IMR-90 (cell line): ENCODE measurements at regions not wholly inside any gene's neighbourhood (a gene's known extent, or its start where the extent isn't known, plus 50 kb on each side); places are given as distances from the start of the nearest gene placed in this dataset.

Experiments used
- ATAC-seq: fragments of 200-7000 bp; cut with Tn5 transposase; 2 replicates; pipeline ENCODE4 v1.9.1; 2020; ENCODE audit warnings: low read depth, mild to moderate bottlenecking, moderate library complexity
- BruUV-seq: library from RNA; stranded (reverse); fragments of 400-500 nt; replicated peaks from 2 replicates; lab custom pipeline; 2021; lab: Mats Ljungman, UMichigan
- CTCF ChIA-PET: fragments of 300-600 bp; formaldehyde crosslinking; extraction: SDS; loops from one replicate; lab custom pipeline; 2021; ENCODE audit warnings: antibody characterized with exemption; lab: Yijun Ruan, JAX
- POLR2A ChIA-PET: fragments of 300-600 bp; sonication (Branson Sonifier 250); formaldehyde crosslinking; loops from one replicate; lab custom pipeline; 2022; ENCODE audit warnings: antibody characterized with exemption; ENCODE audit not compliant: unreplicated experiment; lab: Charles Lee
- DNase-seq: peaks from one replicate; pipeline ENCODE4 v3.0.0; 2013
- H2AFZ ChIP-seq: replicated peaks from 2 replicates; pipeline ENCODE3; 2013; ENCODE audit warnings: low read length, mild to moderate bottlenecking; ENCODE audit not compliant: poor library complexity
- H2AK5ac ChIP-seq: 2 replicates; pipeline ENCODE4 v1.6.1; 2013; ENCODE audit warnings: low read depth, low read length, inconsistent platforms
- H2AK9ac ChIP-seq: replicated peaks from 2 replicates; pipeline ENCODE3; 2013; ENCODE audit warnings: mild to moderate bottlenecking, low read depth, low read length, moderate library complexity; ENCODE audit not compliant: poor library complexity
- H2BK120ac ChIP-seq: 2 replicates; pipeline ENCODE4 v1.6.1; 2013; ENCODE audit warnings: low read depth, low read length, inconsistent platforms
- H2BK15ac ChIP-seq: 3 replicates; pipeline ENCODE4 v1.6.1; 2013; ENCODE audit warnings: low read depth, low read length, inconsistent platforms
- H2BK20ac ChIP-seq: 2 replicates; pipeline ENCODE4 v1.6.1; 2013; ENCODE audit warnings: low read depth, mild to moderate bottlenecking, inconsistent platforms, low read length, moderate library complexity
- H2BK5ac ChIP-seq: 2 replicates; pipeline ENCODE4 v1.6.1; 2013; ENCODE audit warnings: mild to moderate bottlenecking, low read depth, low read length, inconsistent platforms; ENCODE audit not compliant: poor library complexity, severe bottlenecking
- H3K14ac ChIP-seq: replicated peaks from 2 replicates; pipeline ENCODE4 v1.6.1; 2013; ENCODE audit warnings: low read depth, low read length, inconsistent platforms
- H3K18ac ChIP-seq: 2 replicates; pipeline ENCODE4 v1.6.1; 2013; ENCODE audit warnings: low read depth, low read length, control low read depth
- H3K23ac ChIP-seq: 2 replicates; pipeline ENCODE4 v1.6.1; 2013; ENCODE audit warnings: low read depth, low read length, inconsistent platforms
- H3K27ac ChIP-seq: 2 replicates; pipeline ENCODE4 v1.5.1; 2013; ENCODE audit warnings: mild to moderate bottlenecking, control low read depth, low read length; ENCODE audit not compliant: insufficient read depth
- H3K27me3 ChIP-seq: 2 replicates; pipeline ENCODE4 v1.6.1; 2013; ENCODE audit warnings: low read length; ENCODE audit not compliant: control insufficient read depth, insufficient read depth
- H3K36me3 ChIP-seq: 2 replicates; pipeline ENCODE4 v1.6.1; 2013; ENCODE audit warnings: low read length, mixed read lengths; ENCODE audit not compliant: control insufficient read depth, insufficient read depth
- H3K4ac ChIP-seq: 2 replicates; pipeline ENCODE4 v1.6.1; 2013; ENCODE audit warnings: low read depth, low read length, inconsistent platforms
- H3K4me1 ChIP-seq: 2 replicates; pipeline ENCODE4 v1.6.1; 2013; ENCODE audit warnings: low read length, mixed read lengths; ENCODE audit not compliant: control insufficient read depth, insufficient read depth
- H3K4me2 ChIP-seq: 2 replicates; pipeline ENCODE4 v1.6.1; 2013; ENCODE audit warnings: low read depth, mild to moderate bottlenecking, control low read depth, low read length, moderate library complexity
- H3K4me3 ChIP-seq: 2 replicates; pipeline ENCODE4 v1.5.1; 2013; ENCODE audit warnings: low read depth, mild to moderate bottlenecking, control low read depth, low read length, moderate library complexity; ENCODE audit not compliant: insufficient read depth
- H3K56ac ChIP-seq: 2 replicates; pipeline ENCODE4 v1.6.1; 2013; ENCODE audit warnings: low read length, inconsistent platforms; ENCODE audit not compliant: insufficient read depth; ENCODE audit errors: extremely low read depth
- H3K79me1 ChIP-seq, 2 experiments: 2 replicates each; pipeline ENCODE4 v1.6.1; 2013; ENCODE audit warnings: low read length in 2 of 2, inconsistent platforms in 1 of 2, low read depth in 1 of 2
- H3K9ac ChIP-seq: 2 replicates; pipeline ENCODE4 v1.6.1; 2013; ENCODE audit warnings: low read depth, low read length, control low read depth
- H3K9me1 ChIP-seq: 2 replicates; pipeline ENCODE4 v1.6.1; 2013; ENCODE audit warnings: low read length, inconsistent platforms; ENCODE audit not compliant: insufficient read depth
- H3K9me3 ChIP-seq: 2 replicates; pipeline ENCODE4 v1.6.1; 2013; ENCODE audit warnings: low read length; ENCODE audit not compliant: control insufficient read depth, insufficient read depth
- H4K20me1 ChIP-seq: 2 replicates; pipeline ENCODE4 v1.6.1; 2013; ENCODE audit warnings: low read length, inconsistent platforms; ENCODE audit not compliant: insufficient read depth
- H4K5ac ChIP-seq: 2 replicates; pipeline ENCODE4 v1.6.1; 2013; ENCODE audit warnings: mild to moderate bottlenecking, low read depth, low read length, control low read depth
- H4K8ac ChIP-seq, 2 experiments: 2 replicates each; pipeline ENCODE4 v1.6.1; 2013; ENCODE audit warnings: low read depth in 2 of 2, low read length in 2 of 2, control low read depth in 1 of 2, inconsistent platforms in 1 of 2
- H4K91ac ChIP-seq: 2 replicates; pipeline ENCODE4 v1.6.1; 2013; ENCODE audit warnings: low read depth, low read length, inconsistent platforms; ENCODE audit not compliant: insufficient read depth
- CEBPB ChIP-seq: IDR thresholded peaks from 2 replicates; pipeline ENCODE4 v1.6.1; 2012; ENCODE audit warnings: low read depth, low read length, improper control_type of control experiment
- CTCF ChIP-seq: conservative IDR thresholded peaks from 2 replicates; pipeline ENCODE4 v1.5.1; 2012; ENCODE audit warnings: mild to moderate bottlenecking, low read depth, low read length, improper control_type of control experiment
- MAFK ChIP-seq: IDR thresholded peaks from 2 replicates; pipeline ENCODE4 v1.6.1; 2012; ENCODE audit warnings: low read depth, low read length, improper control_type of control experiment
- MAZ ChIP-seq: IDR thresholded peaks from 2 replicates; pipeline ENCODE4 v1.6.1; 2012; ENCODE audit warnings: low read depth, mild to moderate bottlenecking, low read length, improper control_type of control experiment, moderate library complexity, borderline replicate concordance
- MXI1 ChIP-seq: IDR thresholded peaks from 2 replicates; pipeline ENCODE4 v1.6.1; 2012; ENCODE audit warnings: low read depth, mild to moderate bottlenecking, low read length, moderate library complexity, borderline replicate concordance
- RAD21 ChIP-seq: IDR thresholded peaks from 2 replicates; pipeline ENCODE4 v1.6.1; 2012; ENCODE audit warnings: low read length, improper control_type of control experiment
- SMC3 ChIP-seq: fragments of 150-350 bp; IDR thresholded peaks from 2 replicates; pipeline ENCODE4 v1.6.1; 2016; ENCODE audit warnings: low read depth, mild to moderate bottlenecking, antibody characterized with exemption, low read length, moderate library complexity
- USF2 ChIP-seq: fragments of 150-350 bp; IDR thresholded peaks from 2 replicates; pipeline ENCODE4 v1.6.1; 2017; ENCODE audit warnings: mild to moderate bottlenecking, antibody characterized with exemption, low read length, low read depth
- WGBS, 2 experiments: methylation state at CpG; one replicate each; pipeline versions ENCODE4 v1.1.5 to v1.1.7; 2013; ENCODE audit warnings: missing lambda C conversion rate in 2 of 2; ENCODE audit not compliant: insufficient read length in 1 of 2; ENCODE audit errors: extremely low coverage in 2 of 2; 5-methylcytosine and 5-hydroxymethylcytosine counted together
- dilution Hi-C: fragments of 300-500 bp; cut with HindIII; formaldehyde crosslinking; loops from one replicate; pipeline ENCODE4 v1.14.3; 2018; ENCODE audit warnings: low sequenced_read_pairs; ENCODE audit not compliant: unreplicated experiment
- in situ Hi-C: fragments of 300-500 bp; cut with MboI; formaldehyde crosslinking; loops from 3 replicates; pipeline ENCODE4 v1.14.3; 2019; ENCODE audit warnings: low sequenced_read_pairs, inconsistent platforms, mixed read lengths
- intact Hi-C: fragments of 100-400 bp; cut with micrococcal nuclease; formaldehyde crosslinking; loops from 2 replicates; pipeline ENCODE4 v1.10.0; 2022

- peak overlapping the region; percentile 38 for H3K4ac ChIP-seq
- no peak overlapping the region for H2BK5ac ChIP-seq
- TF ChIP-seq MAZ (no peak), CEBPB (no peak), USF2 (no peak), MXI1 (no peak), CTCF (peak; percentile 43), RAD21 (peak; percentile 49), SMC3 (peak; percentile 46), MAFK (no peak; the same call in 1 of the 2 replicates)
- no peak for ATAC-seq
- H3K56ac ChIP-seq: no peak overlapping the region
- H3K9me1 ChIP-seq: 0 out of 2 replicates have a peak, but pooled peaks cover 3% of the 10 kb centered on the region
- H2AFZ ChIP-seq: peak overlapping the region; percentile 11
- H3K9ac ChIP-seq: no peak overlapping the region
- no peak overlapping the region for H4K8ac ChIP-seq
- peak; percentile 11 for DNase-seq
- H2BK120ac ChIP-seq: peak overlapping the region; percentile 47; the same call in 1 of the 2 replicates
- no peaks in the 10 kb centered on the region for H4K20me1 ChIP-seq
- dilution Hi-C loops (no loop called here), intact Hi-C loops (loop anchor here (2.0 to 10.0 kb wide), 3 partner anchors 345 to 673 kb away; partner anchors contain the start of gene NR2F1), in situ Hi-C loops (loop anchor here (25.0 kb wide), 1 partner anchor 678 kb away; the partner anchor contains the start of genes NR2F1 and NR2F1-AS1)
- no peak overlapping the region for H3K4me2 ChIP-seq
- H4K5ac ChIP-seq: 0 out of 2 replicates have a peak overlapping the region, but pooled peaks have one; percentile 39
- no CpG with 5 or more reads among the region's 6 CpGs for WGBS, 2 experiments
- no peaks in the 10 kb centered on the region for H3K9me3 ChIP-seq
- no peak overlapping the region for H3K23ac ChIP-seq
- no peak overlapping the region for H3K18ac ChIP-seq
- H3K14ac ChIP-seq: no peak overlapping the region
- no peak overlapping the region for H3K4me3 ChIP-seq
- H4K91ac ChIP-seq: peak overlapping the region; percentile 45; the same call in 1 of the 2 replicates
- no peak overlapping the region for H3K27ac ChIP-seq
- no peak overlapping the region for H2BK20ac ChIP-seq
- H2AK9ac ChIP-seq: no peak overlapping the region
- H3K36me3 ChIP-seq: no peaks in the 10 kb centered on the region
- POLR2A ChIA-PET: no interaction called here
- no peaks in the 10 kb centered on the region for H3K79me1 ChIP-seq
- no TSS peak for BruUV-seq
- CTCF ChIA-PET: interaction anchor here (0.9 to 1.1 kb wide), 6 partner anchors 11 to 218 kb away, joined by 3 to 5 read pairs (median 4); no protein-coding TSS in a partner anchor
- peaks cover 3% of the 10 kb centered on the region for H3K4me1 ChIP-seq
- peak overlapping the region; percentile 33; the same call in 1 of the 2 replicates for H2AK5ac ChIP-seq
- no peaks in the 10 kb centered on the region for H3K27me3 ChIP-seq
- H2BK15ac ChIP-seq: no peak overlapping the region
These were observed 671.4 kb downstream of the NR2F1-AS1 start for GRCh38 chr5:92909602-92909962.
